HCT116 (cell line): ENCODE measurements at regions not wholly inside any gene's neighbourhood (a gene's known extent, or its start where the extent isn't known, plus 50 kb on each side); places are given as distances from the start of the nearest gene placed in this dataset.

Source experiments
- ATAC-seq: fragments of 200-7000 bp; cut with Tn5 transposase; 2 replicates; pipeline ENCODE4 v1.9.1; 2020; ENCODE audit warnings: mild to moderate bottlenecking, moderate library complexity
- BruUV-seq: library from RNA; stranded (reverse); fragments of 400-500 nt; replicated peaks from 2 replicates; lab custom pipeline; 2021; lab: Mats Ljungman, UMichigan
- CTCF ChIA-PET: fragments of 300-600 bp; sonication (Branson Sonifier 250); formaldehyde crosslinking; loops from one replicate; lab custom pipeline; 2021; ENCODE audit warnings: antibody characterized with exemption; lab: Charles Lee
- POLR2A ChIA-PET: fragments of 300-600, 350-600 bp; sonication (Branson Sonifier 250); formaldehyde crosslinking; loops from one replicate; lab custom pipeline; 2021; ENCODE audit warnings: antibody characterized with exemption; lab: Charles Lee
- RAD21 ChIA-PET, 2 experiments: fragments of 300-600 bp; sonication (Branson Sonifier 250); formaldehyde crosslinking; loops; one replicate each; lab custom pipeline; 2023; ENCODE audit warnings: low total read pairs in 2 of 2; ENCODE audit not compliant: uncharacterized antibody in 2 of 2, unreplicated experiment in 2 of 2, low non-redundant PET in 1 of 2; lab: Charles Lee
- DNase-seq: peaks from one replicate; pipeline ENCODE4 v3.0.0-alpha.2; 2010; ENCODE audit warnings: low read depth, low spot score
- H2AFZ ChIP-seq: fragments of 200-600 bp; shearing (Covaris generic), sonication (generic); 2 replicates; pipeline ENCODE4 v1.6.1; 2017; ENCODE audit warnings: low read depth, mixed run types, mixed read lengths, antibody characterized with exemption, low read length; ENCODE audit not compliant: poor library complexity, severe bottlenecking
- H3K27ac ChIP-seq: 2 replicates; pipeline ENCODE4 v1.5.1; 2012; ENCODE audit warnings: low read depth, low read length
- H3K27me3 ChIP-seq: fragments of 200-600 bp; sonication (generic); 2 replicates; pipeline ENCODE4 v1.6.1; 2016; ENCODE audit warnings: mixed run types, low read length, mixed read lengths; ENCODE audit not compliant: insufficient read depth
- H3K36me3 ChIP-seq, 2 experiments: fragments of 200-500 bp in 1 of 2; fragments of 200-600 bp in 1 of 2; sonication (Bioruptor generic) in 1 of 2; sonication (generic) in 1 of 2; 2 replicates each; pipeline versions ENCODE4 v1.5.1 to v1.6.1; 2014 to 2016; ENCODE audit warnings: low read length in 2 of 2, inconsistent platforms in 1 of 2, mixed read lengths in 1 of 2, mixed run types in 1 of 2; ENCODE audit not compliant: insufficient read depth in 2 of 2, control insufficient read depth in 1 of 2
- H3K4me1 ChIP-seq, 2 experiments: fragments of 200-600 bp in 1 of 2; sonication (generic) in 1 of 2; 2 replicates each; pipeline versions ENCODE4 v1.5.1 to v1.6.1; 2012 to 2017; ENCODE audit warnings: low read length in 2 of 2, inconsistent platforms in 1 of 2, mild to moderate bottlenecking in 1 of 2, mixed read lengths in 1 of 2, mixed run types in 1 of 2, moderate library complexity in 1 of 2; ENCODE audit not compliant: insufficient read depth in 2 of 2, control insufficient read depth in 1 of 2
- H3K4me2 ChIP-seq: fragments of 200-600 bp; sonication (generic); 2 replicates; pipeline ENCODE4 v1.6.1; 2017; ENCODE audit warnings: mixed run types, low read length, mixed read lengths
- H3K4me3 ChIP-seq, 2 experiments: fragments of 200-600 bp in 1 of 2; sonication (generic) in 1 of 2; replicated peaks in 1 of 2; 2 replicates each; pipeline ENCODE4 v1.5.1; 2011 to 2016; ENCODE audit warnings: low read length in 2 of 2, control low read depth in 1 of 2, low read depth in 1 of 2, mild to moderate bottlenecking in 1 of 2, mixed read lengths in 1 of 2, mixed run types in 1 of 2
- H3K79me2 ChIP-seq: fragments of 200-600 bp; sonication (generic); 2 replicates; pipeline ENCODE4 v1.6.1; 2017; ENCODE audit warnings: mild to moderate bottlenecking, mixed run types, low read length, moderate library complexity, mixed read lengths; ENCODE audit not compliant: insufficient read depth
- H3K9ac ChIP-seq: fragments of 200-600 bp; sonication (generic); 2 replicates; pipeline ENCODE4 v1.6.1; 2016; ENCODE audit warnings: low read length, mixed read lengths
- H3K9me2 ChIP-seq: fragments of 200-600 bp; sonication (generic), shearing (Covaris generic); 2 replicates; pipeline ENCODE4 v1.6.1; 2017; ENCODE audit warnings: mixed run types, mild to moderate bottlenecking, moderate library complexity; ENCODE audit not compliant: insufficient read depth
- H3K9me3 ChIP-seq, 2 experiments: fragments of 200-500 bp in 1 of 2; fragments of 200-600 bp in 1 of 2; sonication (Bioruptor generic) in 1 of 2; sonication (generic) in 1 of 2; 2 replicates each; pipeline ENCODE4 v1.6.1; 2014 to 2017; ENCODE audit warnings: low read length in 2 of 2, mixed read lengths in 2 of 2, inconsistent platforms in 1 of 2, low read depth in 1 of 2, mild to moderate bottlenecking in 1 of 2, mixed run types in 1 of 2, moderate library complexity in 1 of 2; ENCODE audit not compliant: control insufficient read depth in 1 of 2, insufficient read depth in 1 of 2
- H4K20me1 ChIP-seq: fragments of 200-600 bp; sonication (generic), shearing (Covaris generic); 2 replicates; pipeline ENCODE4 v1.6.1; 2017; ENCODE audit warnings: mixed run types, mild to moderate bottlenecking, moderate library complexity; ENCODE audit not compliant: insufficient read depth
- ATF3 ChIP-seq: IDR thresholded peaks from 2 replicates; pipeline ENCODE4 v1.6.1; 2012
- CBX3 ChIP-seq: IDR thresholded peaks from 2 replicates; pipeline ENCODE4 v1.6.1; 2012; ENCODE audit warnings: low read depth
- CEBPB ChIP-seq: IDR thresholded peaks from 2 replicates; pipeline ENCODE4 v1.6.1; 2012; ENCODE audit warnings: low read depth
- ELF1 ChIP-seq: IDR thresholded peaks from 2 replicates; pipeline ENCODE4 v1.6.1; 2012; ENCODE audit warnings: low read depth, borderline replicate concordance
- EZH2 ChIP-seq: fragments of 200-600 bp; sonication (generic); IDR thresholded peaks from 2 replicates; pipeline ENCODE4 v1.6.1; 2017; ENCODE audit warnings: antibody characterized with exemption, mixed run types
- FOSL1 ChIP-seq: IDR thresholded peaks from 2 replicates; pipeline ENCODE4 v1.6.1; 2012; ENCODE audit warnings: low read depth
- POLR2AphosphoS5 ChIP-seq: IDR thresholded peaks from 2 replicates; pipeline ENCODE4 v1.6.1; 2011; ENCODE audit warnings: mild to moderate bottlenecking, low read depth, low read length, moderate library complexity
- SIN3A ChIP-seq: IDR thresholded peaks from 2 replicates; pipeline ENCODE4 v1.6.1; 2012; ENCODE audit warnings: low read depth
- SP1 ChIP-seq: IDR thresholded peaks from 2 replicates; pipeline ENCODE4 v1.6.1; 2012; ENCODE audit warnings: low read depth
- YY1 ChIP-seq: IDR thresholded peaks from 2 replicates; pipeline ENCODE4 v1.6.1; 2011; ENCODE audit warnings: low read length, low read depth, moderate library complexity, mild to moderate bottlenecking; ENCODE audit not compliant: insufficient replicate concordance; ENCODE audit errors: extremely low read depth
- intact Hi-C: fragments of 100-400 bp; cut with micrococcal nuclease; formaldehyde crosslinking; loops from 2 replicates; pipeline ENCODE4 v1.10.0; 2022
- TF ChIP-seq, protein P1 (sequence below), 3 experiments: fragments of 200-600 bp in 1 of 3; sonication (generic) in 1 of 3; IDR thresholded peaks in 2 of 3; conservative IDR thresholded peaks in 1 of 3; 2 replicates each; pipeline ENCODE4 v1.5.1; 2012 to 2017; ENCODE audit warnings: low read depth in 2 of 3, low read length in 2 of 3, antibody characterized with exemption in 1 of 3, borderline replicate concordance in 1 of 3, control low read depth in 1 of 3, mild to moderate bottlenecking in 1 of 3, mixed read lengths in 1 of 3, mixed run types in 1 of 3, moderate library complexity in 1 of 3; ENCODE audit not compliant: insufficient read depth in 1 of 3
- TF ChIP-seq, protein P2 (sequence below): IDR thresholded peaks from 2 replicates; pipeline ENCODE4 v1.6.1; 2012; ENCODE audit warnings: low read depth

DNA sequence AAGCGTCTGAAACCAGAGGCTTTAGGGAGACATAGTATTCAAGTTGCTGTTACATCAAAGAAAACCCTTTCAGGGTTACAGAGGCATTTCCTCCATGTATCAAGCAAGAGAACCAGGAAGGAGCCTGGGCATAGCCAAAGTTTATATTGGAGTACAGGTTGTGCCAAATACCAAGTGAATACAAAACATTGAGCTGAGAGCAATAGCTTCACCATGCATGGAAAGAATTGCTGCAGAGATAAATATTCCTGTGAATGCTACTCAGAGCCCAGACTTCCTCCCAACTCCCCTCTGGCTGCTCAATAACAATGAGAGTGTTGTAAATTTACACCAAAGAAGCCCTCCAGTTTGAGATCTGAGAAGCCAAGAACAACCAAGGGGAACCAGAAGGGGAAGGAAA is 618.9 kb downstream of the DHX35 start:
- Histone ChIP-seq H3K9me2 (no peaks in the 10 kb centered on the region), H3K27ac (no peak overlapping the region), H3K4me3 (no peak overlapping the region), H3K9ac (no peak overlapping the region), H3K4me2 (no peak overlapping the region), H3K79me2 (no peaks in the 10 kb centered on the region), H4K20me1 (no peaks in the 10 kb centered on the region), H2AFZ (no peak overlapping the region), H3K36me3 (no peaks in the 10 kb centered on the region), H3K9me3 (peaks cover 0 to 5% of the 10 kb centered on the region in 2 experiments; a peak in 1 of 4 replicates), H3K4me1 (no peaks in the 10 kb centered on the region; a peak in 1 of 4 replicates), H3K27me3 (no peaks in the 10 kb centered on the region)
- DNase-seq (no peak), ATAC-seq (no peak)
- TF ChIP-seq ELF1 (no peak), EZH2 (no peak), ATF3 (no peak), POLR2AphosphoS5 (no peak), CEBPB (no peak), SIN3A (no peak), SP1 (no peak), YY1 (no peak), CBX3 (no peak), FOSL1 (no peak)
- TF ChIP-seq, protein P1, sequence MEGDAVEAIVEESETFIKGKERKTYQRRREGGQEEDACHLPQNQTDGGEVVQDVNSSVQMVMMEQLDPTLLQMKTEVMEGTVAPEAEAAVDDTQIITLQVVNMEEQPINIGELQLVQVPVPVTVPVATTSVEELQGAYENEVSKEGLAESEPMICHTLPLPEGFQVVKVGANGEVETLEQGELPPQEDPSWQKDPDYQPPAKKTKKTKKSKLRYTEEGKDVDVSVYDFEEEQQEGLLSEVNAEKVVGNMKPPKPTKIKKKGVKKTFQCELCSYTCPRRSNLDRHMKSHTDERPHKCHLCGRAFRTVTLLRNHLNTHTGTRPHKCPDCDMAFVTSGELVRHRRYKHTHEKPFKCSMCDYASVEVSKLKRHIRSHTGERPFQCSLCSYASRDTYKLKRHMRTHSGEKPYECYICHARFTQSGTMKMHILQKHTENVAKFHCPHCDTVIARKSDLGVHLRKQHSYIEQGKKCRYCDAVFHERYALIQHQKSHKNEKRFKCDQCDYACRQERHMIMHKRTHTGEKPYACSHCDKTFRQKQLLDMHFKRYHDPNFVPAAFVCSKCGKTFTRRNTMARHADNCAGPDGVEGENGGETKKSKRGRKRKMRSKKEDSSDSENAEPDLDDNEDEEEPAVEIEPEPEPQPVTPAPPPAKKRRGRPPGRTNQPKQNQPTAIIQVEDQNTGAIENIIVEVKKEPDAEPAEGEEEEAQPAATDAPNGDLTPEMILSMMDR (IDR thresholded peaks at IDR 0.05 in 2 of 3, conservative IDR thresholded peaks at IDR 0.05 in 1 of 3; ENCODE audit: borderline replicate concordance in 1 of 3, insufficient read depth in 1 of 3, low read depth in 2 of 3, low read length in 2 of 3): no peak
- TF ChIP-seq, protein P2, sequence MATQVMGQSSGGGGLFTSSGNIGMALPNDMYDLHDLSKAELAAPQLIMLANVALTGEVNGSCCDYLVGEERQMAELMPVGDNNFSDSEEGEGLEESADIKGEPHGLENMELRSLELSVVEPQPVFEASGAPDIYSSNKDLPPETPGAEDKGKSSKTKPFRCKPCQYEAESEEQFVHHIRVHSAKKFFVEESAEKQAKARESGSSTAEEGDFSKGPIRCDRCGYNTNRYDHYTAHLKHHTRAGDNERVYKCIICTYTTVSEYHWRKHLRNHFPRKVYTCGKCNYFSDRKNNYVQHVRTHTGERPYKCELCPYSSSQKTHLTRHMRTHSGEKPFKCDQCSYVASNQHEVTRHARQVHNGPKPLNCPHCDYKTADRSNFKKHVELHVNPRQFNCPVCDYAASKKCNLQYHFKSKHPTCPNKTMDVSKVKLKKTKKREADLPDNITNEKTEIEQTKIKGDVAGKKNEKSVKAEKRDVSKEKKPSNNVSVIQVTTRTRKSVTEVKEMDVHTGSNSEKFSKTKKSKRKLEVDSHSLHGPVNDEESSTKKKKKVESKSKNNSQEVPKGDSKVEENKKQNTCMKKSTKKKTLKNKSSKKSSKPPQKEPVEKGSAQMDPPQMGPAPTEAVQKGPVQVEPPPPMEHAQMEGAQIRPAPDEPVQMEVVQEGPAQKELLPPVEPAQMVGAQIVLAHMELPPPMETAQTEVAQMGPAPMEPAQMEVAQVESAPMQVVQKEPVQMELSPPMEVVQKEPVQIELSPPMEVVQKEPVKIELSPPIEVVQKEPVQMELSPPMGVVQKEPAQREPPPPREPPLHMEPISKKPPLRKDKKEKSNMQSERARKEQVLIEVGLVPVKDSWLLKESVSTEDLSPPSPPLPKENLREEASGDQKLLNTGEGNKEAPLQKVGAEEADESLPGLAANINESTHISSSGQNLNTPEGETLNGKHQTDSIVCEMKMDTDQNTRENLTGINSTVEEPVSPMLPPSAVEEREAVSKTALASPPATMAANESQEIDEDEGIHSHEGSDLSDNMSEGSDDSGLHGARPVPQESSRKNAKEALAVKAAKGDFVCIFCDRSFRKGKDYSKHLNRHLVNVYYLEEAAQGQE: no peak
- ChIA-PET RAD21 (no interaction called here), CTCF (no interaction called here), POLR2A (no interaction called here)
- intact Hi-C loops: no loop called here
- BruUV-seq: no TSS peak
